ENCODE measurements at regions not wholly inside any gene's neighbourhood (a gene's known extent, or its start where the extent isn't known, plus 50 kb on each side); places are given as distances from the start of the nearest gene placed in this dataset.

- no peak for DNase-seq (ENCODE audit: low spot score)
Observed at GRCh38 chr6:8674126-8674525, 238.8 kb upstream of the SLC35B3 start.

DNA sequence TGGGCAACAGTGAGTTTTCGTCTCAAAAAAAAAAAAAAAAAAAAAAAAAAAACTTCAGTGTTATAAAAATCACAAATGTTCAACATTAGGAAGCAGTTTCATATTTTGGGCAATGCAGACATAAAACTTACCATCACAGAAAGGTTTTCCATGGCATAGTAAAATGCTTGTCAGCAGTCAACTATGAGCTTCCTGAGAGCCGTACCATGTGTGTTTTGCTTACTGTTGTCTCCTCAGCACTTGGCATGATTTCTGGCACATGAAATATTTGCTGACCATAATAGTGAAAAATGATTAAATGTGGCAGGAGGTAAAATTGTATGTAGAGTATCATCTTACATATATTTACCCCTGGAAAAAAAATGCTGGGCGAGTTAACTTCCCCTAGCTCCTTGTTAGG lies 237.5 kb upstream of the SLC35B3 start:
- no peak for DNase-seq (ENCODE audit: low spot score)

DNA sequence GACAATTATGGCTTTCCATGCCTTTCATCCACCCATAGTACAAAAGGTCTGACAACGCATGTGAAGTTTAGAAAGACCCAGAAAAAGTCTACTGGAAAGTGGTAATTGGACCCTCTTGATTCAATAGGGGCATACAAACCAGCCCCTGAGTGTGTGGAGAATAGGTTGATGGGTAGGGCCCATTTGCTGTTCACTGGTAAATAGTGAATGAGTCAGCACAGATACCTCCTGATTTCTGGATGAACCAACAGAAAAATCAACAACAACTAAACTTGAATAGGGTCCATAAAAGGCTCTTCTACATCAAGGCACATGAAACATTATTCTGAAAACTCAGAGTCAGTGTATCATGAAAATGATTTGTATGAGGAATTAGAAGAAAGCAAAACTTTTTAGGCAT lies 235.4 kb upstream of the SLC35B3 start:
- no peak for DNase-seq (ENCODE audit: low spot score)

GRCh38 chr6:8664700-8665099 lies 229.4 kb upstream of the SLC35B3 start:
- no peak for DNase-seq (ENCODE audit: low spot score)

DNA sequence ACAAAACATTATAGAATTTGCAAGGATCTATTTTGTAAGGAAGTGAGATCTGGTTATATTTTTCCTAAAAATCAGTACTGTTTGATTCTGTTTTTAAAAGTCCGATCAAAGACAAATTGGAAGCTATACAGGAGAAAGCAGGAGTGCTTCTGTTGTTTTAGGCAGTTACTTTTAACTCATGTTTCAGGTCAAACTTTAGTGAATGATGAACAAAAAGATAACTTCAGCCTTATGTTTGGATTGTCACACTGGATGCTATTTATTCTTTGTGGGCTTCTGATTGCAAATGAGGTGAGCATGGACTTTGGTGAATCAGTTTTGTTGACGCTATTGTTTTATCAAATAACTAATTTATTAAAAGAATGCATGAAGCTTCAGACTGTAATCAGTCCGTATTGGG lies 228.7 kb upstream of the SLC35B3 start:
- no peak for DNase-seq (ENCODE audit: low spot score)

DNA sequence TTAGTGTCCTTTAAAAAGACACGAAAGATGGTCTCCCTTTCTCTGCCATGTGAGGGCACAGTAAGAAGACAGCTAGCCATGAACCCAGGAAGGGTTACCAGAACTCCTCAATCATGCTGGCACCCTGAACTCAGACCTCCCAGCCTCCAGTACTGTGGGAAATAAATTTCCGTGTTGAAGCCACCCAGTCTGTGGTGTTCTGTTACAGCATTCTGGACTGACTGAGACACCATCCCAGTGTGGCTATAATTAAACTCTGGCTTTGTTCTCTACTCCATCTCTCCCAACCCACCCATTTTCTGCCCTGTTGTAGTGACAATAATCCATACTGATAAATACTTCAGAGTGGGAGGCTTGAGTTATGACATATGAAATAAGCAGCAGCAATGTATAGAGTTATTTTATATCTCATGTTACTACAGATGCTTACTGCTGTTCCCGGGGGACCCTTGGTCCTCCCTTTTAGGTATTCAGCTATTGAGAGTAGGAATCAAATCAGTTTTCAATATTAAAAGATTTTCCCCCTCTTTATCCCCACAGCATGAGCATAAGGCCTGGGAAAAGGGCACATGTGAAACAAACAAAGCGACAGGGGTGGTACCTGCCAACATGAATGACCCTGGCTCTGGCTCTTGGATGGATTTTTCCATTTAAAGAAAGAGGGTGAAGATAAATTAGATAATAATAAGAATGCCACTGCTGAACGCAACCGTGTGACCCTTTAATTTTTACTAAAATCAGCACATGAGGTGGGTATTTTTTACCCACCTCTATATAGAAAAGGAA lies 224.3 kb upstream of the SLC35B3 start:
- no peak for DNase-seq (ENCODE audit: low spot score)

- peak; percentile 73 for DNase-seq (ENCODE audit: low spot score)
Observed at GRCh38 chr6:8658416-8658815, 223.1 kb upstream of the SLC35B3 start.

- no peak for DNase-seq (ENCODE audit: low spot score)
Observed at GRCh38 chr6:8657522-8657921, 222.2 kb upstream of the SLC35B3 start.

- no peak for DNase-seq (ENCODE audit: low spot score)
Observed at GRCh38 chr6:8655670-8656454, 220.5 kb upstream of the SLC35B3 start.

DNA sequence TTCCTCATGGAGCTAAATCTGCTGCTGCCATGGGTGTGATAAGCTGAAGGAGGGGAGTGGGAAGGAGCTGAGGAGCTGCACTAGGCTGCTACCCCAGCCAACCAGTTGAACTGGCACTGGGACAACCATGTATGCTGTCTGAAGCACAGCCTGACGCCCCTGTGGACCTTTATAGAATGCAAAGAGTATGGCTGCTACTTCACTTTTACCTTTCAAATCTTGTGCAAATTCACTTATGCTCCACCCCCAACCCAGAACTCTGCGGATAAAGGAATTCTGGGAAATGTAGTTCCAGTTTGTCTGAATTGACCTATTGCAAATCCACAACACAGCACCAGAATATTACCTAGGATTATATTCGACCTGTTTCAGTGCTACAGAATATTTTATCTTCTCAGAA lies 217.4 kb upstream of the SLC35B3 start:
- no peak for DNase-seq (ENCODE audit: low spot score)

DNA sequence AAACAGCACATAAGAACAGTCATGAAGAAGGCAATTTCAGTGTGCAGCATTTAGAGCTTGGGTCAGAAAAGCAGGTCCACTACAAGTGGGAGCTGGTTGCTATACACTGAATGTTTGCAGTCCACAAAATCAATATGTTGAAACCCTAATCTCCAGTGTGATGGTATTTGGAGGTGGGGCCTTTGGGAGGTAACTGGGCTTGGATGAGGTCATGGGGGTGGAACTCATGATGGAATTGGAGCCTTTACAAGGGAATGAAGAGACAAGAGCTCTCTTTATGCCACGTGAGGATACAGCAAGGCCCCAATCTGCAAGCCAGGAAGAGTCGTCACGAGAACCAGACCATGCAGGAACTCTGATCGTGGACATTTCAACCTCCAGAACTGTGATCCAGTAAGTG lies 216.7 kb upstream of the SLC35B3 start:
- no peak for DNase-seq (ENCODE audit: low spot score)

DNA sequence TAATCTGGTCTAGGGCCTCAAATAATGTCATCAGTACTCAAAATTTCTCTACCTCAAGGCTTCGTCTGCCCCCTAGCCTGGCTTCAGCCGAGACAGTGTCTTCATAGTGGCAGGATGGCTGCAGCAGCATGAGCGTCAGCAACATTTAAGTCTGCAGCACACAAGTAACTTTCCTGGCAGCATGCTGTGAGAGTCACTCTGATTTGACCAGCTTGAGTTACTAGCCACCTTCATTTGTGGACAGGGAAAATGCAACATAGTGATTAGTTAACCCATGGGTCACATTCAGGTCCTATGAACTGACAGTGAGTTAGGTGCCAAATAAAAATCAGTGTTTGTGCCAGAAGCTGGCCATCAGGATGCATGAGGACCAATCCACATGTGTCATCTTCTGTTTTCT lies 209.9 kb upstream of the SLC35B3 start:
- no peak for DNase-seq (ENCODE audit: low spot score)

GRCh38 chr6:8644306-8644705 lies 209.0 kb upstream of the SLC35B3 start:
- no peak for DNase-seq (ENCODE audit: low spot score)

- DNase-seq (ENCODE audit: low spot score), result no peak
Observed at GRCh38 chr6:8642854-8643253, 207.5 kb upstream of the SLC35B3 start.

DNA sequence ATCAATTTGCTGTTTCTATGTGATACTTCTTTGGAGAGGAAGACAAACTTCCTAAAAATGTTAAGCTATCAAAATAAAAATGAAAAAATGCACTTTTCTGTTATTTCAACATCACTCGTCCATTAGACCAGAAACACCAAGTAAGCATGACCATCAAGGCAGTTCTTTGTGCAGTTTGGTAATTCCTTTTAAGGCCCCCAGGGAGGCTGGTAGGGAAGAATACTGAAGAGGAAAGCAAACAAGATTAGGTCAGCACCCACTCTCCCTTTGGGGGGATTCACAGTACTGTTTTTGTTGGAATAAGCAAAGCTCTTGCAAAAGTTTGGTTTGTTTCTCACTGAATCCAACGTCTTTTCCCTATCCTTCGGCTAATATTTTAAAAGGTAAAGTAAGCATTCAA lies 206.8 kb upstream of the SLC35B3 start:
- DNase-seq (ENCODE audit: low spot score), result no peak

- DNase-seq (ENCODE audit: low spot score), result no peak
Observed at GRCh38 chr6:8639928-8640649, 204.7 kb upstream of the SLC35B3 start.

DNA sequence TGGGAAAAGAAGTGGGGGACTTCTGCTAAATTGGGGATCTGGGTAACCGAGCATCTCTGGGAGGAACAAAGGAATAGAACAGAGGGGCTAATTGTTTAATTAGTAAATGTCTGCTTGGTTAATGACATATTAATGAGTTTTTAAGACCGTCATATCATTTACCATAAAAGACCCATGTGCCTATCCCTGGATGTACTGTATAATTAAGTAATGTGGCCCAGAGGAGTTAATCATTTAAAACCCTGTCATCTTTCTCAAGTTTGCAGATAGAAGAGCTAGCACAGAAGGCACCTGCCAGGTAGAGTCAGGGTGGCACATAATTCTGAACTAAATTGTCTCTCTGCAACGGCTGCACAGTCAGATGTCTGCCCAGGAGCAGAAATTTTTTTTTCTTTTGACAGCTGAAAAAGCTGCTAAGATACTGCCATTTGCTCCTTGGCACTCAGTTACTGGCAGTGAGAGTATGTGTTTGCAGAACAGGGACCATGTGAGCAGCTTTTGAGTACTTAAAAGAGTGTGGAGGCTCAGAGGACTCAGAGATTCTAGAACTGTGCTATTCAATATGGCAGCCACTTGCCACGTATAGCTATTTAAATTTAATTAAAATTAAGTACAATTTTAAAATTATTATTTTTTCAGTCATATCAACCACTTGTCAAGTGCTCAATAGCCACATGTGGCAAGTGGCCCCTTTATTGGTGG lies 202.7 kb upstream of the SLC35B3 start:
- no peak for DNase-seq (ENCODE audit: low spot score)

DNA sequence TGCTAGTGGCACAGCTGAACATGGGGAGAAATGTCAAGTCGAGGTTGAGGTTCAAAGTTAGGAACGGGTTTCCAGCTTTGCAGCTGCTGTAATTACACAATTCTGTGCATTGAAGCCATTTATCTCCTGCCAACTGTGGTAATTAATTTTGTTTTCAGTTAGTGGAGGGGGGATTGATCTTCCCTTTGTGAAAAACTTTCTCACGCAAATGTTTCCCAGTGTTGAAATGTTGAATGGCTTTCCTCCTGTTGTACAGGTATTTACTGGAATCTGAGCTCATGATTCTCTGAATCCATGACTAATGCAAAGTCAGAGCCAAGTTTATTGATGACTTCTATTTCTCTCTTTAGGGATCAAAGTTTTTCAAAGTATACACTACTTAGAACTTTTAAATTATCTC lies 198.4 kb upstream of the SLC35B3 start:
- DNase-seq (ENCODE audit: low spot score), result no peak

- no peak for DNase-seq (ENCODE audit: low spot score)
Observed at GRCh38 chr6:8628736-8629135, 193.4 kb upstream of the SLC35B3 start.

DNA sequence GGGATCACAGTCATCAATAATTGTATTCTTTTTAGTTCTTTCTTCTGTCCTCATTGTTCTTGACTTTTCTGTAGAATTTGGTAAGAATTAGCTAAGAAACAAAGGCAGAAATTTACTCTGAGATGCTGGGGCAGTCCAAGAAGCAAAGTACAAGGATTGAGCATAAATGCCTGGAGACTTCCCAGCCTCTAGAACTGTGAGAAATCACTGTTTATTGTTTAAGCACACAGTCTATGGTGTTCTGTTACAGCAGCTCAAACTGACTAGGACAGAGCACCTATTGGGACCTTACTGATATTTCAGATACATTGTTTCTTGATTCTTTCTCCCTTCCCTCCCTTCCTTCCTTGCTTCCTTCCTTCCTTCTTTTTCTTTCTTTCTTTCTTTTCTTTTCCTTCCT lies 192.7 kb upstream of the SLC35B3 start:
- peak; percentile 2 for DNase-seq (ENCODE audit: low spot score)

DNA sequence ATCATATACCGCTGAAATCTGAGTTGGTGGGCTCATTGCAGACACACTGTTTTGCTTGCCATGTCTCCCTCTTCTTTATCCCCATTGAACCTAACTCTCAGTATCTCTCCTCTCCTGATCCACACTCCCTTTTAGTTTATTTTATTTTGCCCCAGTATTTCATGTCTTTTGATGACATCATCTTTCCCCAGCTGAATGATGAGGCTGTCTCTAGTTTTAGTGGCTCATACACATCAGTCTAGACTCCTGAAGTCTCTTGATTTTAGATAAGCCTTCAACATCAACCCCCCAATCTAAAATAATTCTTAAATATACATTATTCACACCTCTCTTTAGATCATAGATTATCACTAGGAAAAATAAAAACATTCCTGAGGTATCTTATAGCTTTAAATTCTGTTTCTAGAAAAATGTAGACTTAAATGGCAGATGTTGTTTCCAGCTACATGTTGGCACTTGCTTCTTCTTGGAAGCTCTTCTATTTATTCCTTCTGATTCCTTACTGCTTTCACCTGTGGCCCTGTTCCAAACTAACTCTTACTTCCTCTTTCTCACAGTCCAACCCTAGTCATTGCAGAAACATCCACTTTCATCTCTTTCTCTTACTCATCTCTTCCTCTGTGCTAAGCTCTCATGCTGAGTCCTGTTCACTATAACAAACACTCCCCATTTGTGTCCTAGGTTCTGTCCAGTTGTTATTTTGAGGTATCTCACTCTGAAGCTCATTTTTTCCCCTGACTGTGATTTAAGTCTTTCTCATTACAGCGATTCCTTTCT lies 191.9 kb upstream of the SLC35B3 start:
- peak; percentile 72 for DNase-seq (ENCODE audit: low spot score)
